ENCODE measurements at regions not wholly inside any gene's neighbourhood (a gene's known extent, or its start where the extent isn't known, plus 50 kb on each side); places are given as distances from the start of the nearest gene placed in this dataset.

- ATAC-seq (ENCODE audit: poor library complexity) (no peak), DNase-seq (peak in 7 of 14 experiments; percentile 2 to 33 (median 6))
- Mint-ChIP-seq H3K4me1 (ENCODE audit: low read depth) (peaks cover 14% of the 10 kb centered on the region), H3K27me3 (peaks cover 46% of the 10 kb centered on the region), H3K27ac (no peak overlapping the region), H3K4me3 (no peak overlapping the region), H3K36me3 (ENCODE audit: low read depth) (no peaks in the 10 kb centered on the region), H3K9me3 (no peaks in the 10 kb centered on the region)
- H3K27me3 ChIP-seq (ENCODE audit: control insufficient read depth in 1 of 2, insufficient read depth in 2 of 2, low read length in 2 of 2) = peaks cover 13 to 22% of the 10 kb centered on the region in 2 experiments
- POLR2A ChIA-PET = no interaction called here
- TF ChIP-seq CTCF (IDR thresholded peaks at IDR 0.05) = no peak
- H3K4me1 ChIP-seq (ENCODE audit: insufficient read depth, low read length) = peaks cover 6% of the 10 kb centered on the region
- CTCF ChIA-PET = no interaction called here
- intact Hi-C loops (cut with DNase I, micrococcal nuclease) = no loop called here
- H3K36me3 ChIP-seq (ENCODE audit: insufficient read depth, low read length) = no peaks in the 10 kb centered on the region
- H3K4me3 ChIP-seq (ENCODE audit: low read length) = no peak overlapping the region
- no peak overlapping the region for H3K27ac ChIP-seq (ENCODE audit: low read depth in 1 of 2, low read length in 2 of 2)
- H3K9me3 ChIP-seq (ENCODE audit: control insufficient read depth in 1 of 2, insufficient read depth in 1 of 2, low read length in 2 of 2) = peaks cover 0 to 7% of the 10 kb centered on the region in 2 experiments
These were observed 86.2 kb upstream of the PIAS1 start for GRCh38 chr15:67967871-67968431.

GRCh38 chr15:67968564-67968963 is 85.6 kb upstream of the PIAS1 start:
- no peaks in the 10 kb centered on the region for H3K36me3 Mint-ChIP-seq (ENCODE audit: low read depth)
- peaks cover 6% of the 10 kb centered on the region for H3K4me1 ChIP-seq (ENCODE audit: insufficient read depth, low read length)
- no peak overlapping the region for H3K27ac ChIP-seq (ENCODE audit: low read depth in 1 of 2, low read length in 2 of 2)
- intact Hi-C loops (cut with DNase I, micrococcal nuclease) = no loop called here
- H3K36me3 ChIP-seq (ENCODE audit: insufficient read depth, low read length) = no peaks in the 10 kb centered on the region
- peaks cover 14% of the 10 kb centered on the region for H3K4me1 Mint-ChIP-seq (ENCODE audit: low read depth)
- H3K4me3 Mint-ChIP-seq = no peak overlapping the region
- H3K4me3 ChIP-seq (ENCODE audit: low read length) = no peak overlapping the region
- no peak for TF ChIP-seq CTCF (IDR thresholded peaks at IDR 0.05)
- H3K27me3 Mint-ChIP-seq = peaks cover 46% of the 10 kb centered on the region
- DNase-seq = no peak
- ChIA-PET CTCF (no interaction called here), POLR2A (no interaction called here)
- peaks cover 0 to 7% of the 10 kb centered on the region in 2 experiments for H3K9me3 ChIP-seq (ENCODE audit: control insufficient read depth in 1 of 2, insufficient read depth in 1 of 2, low read length in 2 of 2)
- H3K9me3 Mint-ChIP-seq = no peaks in the 10 kb centered on the region
- peaks cover 13 to 22% of the 10 kb centered on the region in 2 experiments for H3K27me3 ChIP-seq (ENCODE audit: control insufficient read depth in 1 of 2, insufficient read depth in 2 of 2, low read length in 2 of 2)
- no peak overlapping the region for H3K27ac Mint-ChIP-seq
- no peak for ATAC-seq (ENCODE audit: poor library complexity)

GRCh38 chr15:67968966-67969365 is 85.1 kb upstream of the PIAS1 start:
- H3K4me3 Mint-ChIP-seq = no peak overlapping the region
- DNase-seq (no peak), ATAC-seq (ENCODE audit: poor library complexity) (no peak)
- Histone ChIP-seq H3K27me3 (ENCODE audit: control insufficient read depth in 1 of 2, insufficient read depth in 2 of 2, low read length in 2 of 2) (peaks cover 13 to 22% of the 10 kb centered on the region in 2 experiments), H3K27ac (ENCODE audit: low read depth in 1 of 2, low read length in 2 of 2) (no peak overlapping the region), H3K4me3 (ENCODE audit: low read length) (no peak overlapping the region), H3K36me3 (ENCODE audit: insufficient read depth, low read length) (no peaks in the 10 kb centered on the region), H3K4me1 (ENCODE audit: insufficient read depth, low read length) (peaks cover 6% of the 10 kb centered on the region), H3K9me3 (ENCODE audit: control insufficient read depth in 1 of 2, insufficient read depth in 1 of 2, low read length in 2 of 2) (peaks cover 0 to 7% of the 10 kb centered on the region in 2 experiments)
- no peak for TF ChIP-seq CTCF (IDR thresholded peaks at IDR 0.05)
- intact Hi-C loops (cut with DNase I, micrococcal nuclease) = no loop called here
- H3K27me3 Mint-ChIP-seq = peaks cover 46% of the 10 kb centered on the region
- ChIA-PET CTCF (no interaction called here), POLR2A (no interaction called here)
- H3K9me3 Mint-ChIP-seq = no peaks in the 10 kb centered on the region
- peaks cover 14% of the 10 kb centered on the region for H3K4me1 Mint-ChIP-seq (ENCODE audit: low read depth)
- H3K27ac Mint-ChIP-seq = no peak overlapping the region
- H3K36me3 Mint-ChIP-seq (ENCODE audit: low read depth) = no peaks in the 10 kb centered on the region
